ENCODE measurements at regions not wholly inside any gene's neighbourhood (a gene's known extent, or its start where the extent isn't known, plus 50 kb on each side); places are given as distances from the start of the nearest gene placed in this dataset.
A peak's percentile ranks its signal among the peaks of the same experiment; 100 is the strongest.

GRCh38 chr17:34420254-34420766 is 57.3 kb upstream of the CCL1 start:
- peak; percentile 46 to 47 for DNase-seq
- Histone ChIP-seq H3K27ac (no peak overlapping the region), H4K20me1 (ENCODE audit: insufficient read depth) (no peaks in the 10 kb centered on the region), H2AFZ (no peak overlapping the region), H3K4me3 (no peak overlapping the region), H3K79me2 (ENCODE audit: low read depth) (no peaks in the 10 kb centered on the region), H3K27me3 (ENCODE audit: insufficient read depth, low read depth) (peaks cover 36% of the 10 kb centered on the region), H3F3A (ENCODE audit: insufficient read depth, low read depth) (no peaks in the 10 kb centered on the region), H3K9me2 (ENCODE audit: insufficient read depth) (no peaks in the 10 kb centered on the region), H3K36me3 (ENCODE audit: low read depth) (no peaks in the 10 kb centered on the region), H3K4me2 (no peak overlapping the region), H3K4me1 (replicated peaks; ENCODE audit: insufficient read depth) (no peaks in the 10 kb centered on the region), H3K9me3 (ENCODE audit: insufficient read depth, low read depth) (no peaks in the 10 kb centered on the region)
- ChIA-PET CTCF (no interaction called here), POLR2A (ENCODE audit: unreplicated experiment) (no interaction called here)
- BruUV-seq (replicated peaks), result no TSS peak
- TF ChIP-seq EZH2 (IDR thresholded peaks at IDR 0.05; ENCODE audit: low read depth) (no peak), CTCF (conservative IDR thresholded peaks at IDR 0.05) (peak; percentile 92)
- intact Hi-C loops (cut with micrococcal nuclease; ENCODE audit: unreplicated experiment), result loop anchor here (2.0 to 5.0 kb wide), 2 partner anchors 577 to 698 kb away; partner anchors contain the start of gene RAD51D

DNA sequence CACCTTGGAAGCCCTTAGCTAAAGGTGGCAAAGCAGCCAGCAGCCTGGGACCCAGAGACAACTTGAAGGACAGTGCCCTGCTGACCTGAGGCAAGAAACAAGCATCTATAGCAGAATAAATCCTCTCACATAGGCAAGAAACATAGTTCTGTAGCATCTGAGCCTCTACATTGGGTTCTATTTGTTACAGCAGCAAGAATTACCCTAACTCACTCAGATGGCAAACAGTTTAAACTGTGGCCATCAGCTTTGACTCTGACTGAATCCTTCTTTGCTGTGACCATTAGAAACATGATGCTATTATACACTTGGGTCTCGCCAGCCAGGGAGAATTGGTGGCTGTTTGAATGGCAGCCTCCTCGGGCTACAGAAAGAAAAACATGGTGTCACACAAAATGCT is 53.1 kb upstream of the CCL1 start:
- CTCF ChIA-PET, result no interaction called here

DNA sequence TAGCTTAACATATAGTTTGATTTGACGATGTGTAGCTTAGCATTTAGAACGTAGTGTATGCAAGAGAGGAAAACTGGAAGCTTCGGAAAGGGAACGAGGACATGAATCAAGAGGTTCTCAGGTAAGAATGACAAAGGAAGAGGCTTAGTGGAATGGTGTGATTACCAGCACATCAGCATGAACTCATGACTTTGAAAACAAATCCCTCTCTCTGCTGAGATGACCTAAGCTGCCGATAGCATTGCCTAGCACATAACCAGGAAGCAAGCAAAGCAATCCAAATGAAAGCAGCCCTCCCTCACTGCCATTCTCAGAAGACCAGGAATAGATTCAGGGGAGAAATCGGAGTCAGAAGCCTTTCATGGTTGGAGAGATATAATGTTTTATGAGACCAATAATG is 51.3 kb upstream of the CCL1 start:
- no peak overlapping the region for H2AFZ ChIP-seq
- H3K27ac ChIP-seq, result no peak overlapping the region
- POLR2A ChIA-PET (ENCODE audit: unreplicated experiment), result no interaction called here
- no peaks in the 10 kb centered on the region for H3K9me3 ChIP-seq (ENCODE audit: insufficient read depth, low read depth)
- no peaks in the 10 kb centered on the region for H3K9me2 ChIP-seq (ENCODE audit: insufficient read depth)
- no peaks in the 10 kb centered on the region for H3K36me3 ChIP-seq (ENCODE audit: low read depth)
- H4K20me1 ChIP-seq (ENCODE audit: insufficient read depth), result no peaks in the 10 kb centered on the region
- H3K27me3 ChIP-seq (ENCODE audit: insufficient read depth, low read depth), result peaks cover 47% of the 10 kb centered on the region; the same call in 1 of the 2 replicates
- H3K79me2 ChIP-seq (ENCODE audit: low read depth), result no peaks in the 10 kb centered on the region
- intact Hi-C loops (cut with micrococcal nuclease; ENCODE audit: unreplicated experiment), result no loop called here
- no peaks in the 10 kb centered on the region for H3K4me1 ChIP-seq (replicated peaks; ENCODE audit: insufficient read depth)
- no peak for DNase-seq
- no peak overlapping the region for H3K4me2 ChIP-seq
- BruUV-seq (replicated peaks), result no TSS peak
- TF ChIP-seq CTCF (conservative IDR thresholded peaks at IDR 0.05) (no peak), EZH2 (IDR thresholded peaks at IDR 0.05; ENCODE audit: low read depth) (no peak)
- H3K4me3 ChIP-seq, result no peak overlapping the region
- no peaks in the 10 kb centered on the region for H3F3A ChIP-seq (ENCODE audit: insufficient read depth, low read depth)
- CTCF ChIA-PET, result no interaction called here

More for the DNA sequence above, 53.1 kb upstream of the CCL1 start:
- Histone ChIP-seq H3K27ac (no peak overlapping the region), H2AFZ (no peak overlapping the region), H3K4me1 (replicated peaks; ENCODE audit: insufficient read depth) (no peaks in the 10 kb centered on the region), H4K20me1 (ENCODE audit: insufficient read depth) (no peaks in the 10 kb centered on the region), H3K4me2 (no peak overlapping the region), H3F3A (ENCODE audit: insufficient read depth, low read depth) (no peaks in the 10 kb centered on the region), H3K4me3 (no peak overlapping the region), H3K9me2 (ENCODE audit: insufficient read depth) (no peaks in the 10 kb centered on the region), H3K9me3 (ENCODE audit: insufficient read depth, low read depth) (no peaks in the 10 kb centered on the region), H3K36me3 (ENCODE audit: low read depth) (no peaks in the 10 kb centered on the region), H3K79me2 (ENCODE audit: low read depth) (no peaks in the 10 kb centered on the region), H3K27me3 (ENCODE audit: insufficient read depth, low read depth) (peaks cover 39% of the 10 kb centered on the region)
- no peak for DNase-seq
- intact Hi-C loops (cut with micrococcal nuclease; ENCODE audit: unreplicated experiment), result loop anchor here (5.0 kb wide), 1 partner anchor 1121 kb away; the partner anchor contains the start of gene SLFN12L
- BruUV-seq (replicated peaks), result no TSS peak
- POLR2A ChIA-PET (ENCODE audit: unreplicated experiment), result no interaction called here
- TF ChIP-seq EZH2 (IDR thresholded peaks at IDR 0.05; ENCODE audit: low read depth), result no peak
- TF ChIP-seq CTCF (conservative IDR thresholded peaks at IDR 0.05), result no peak

Measured in PC-9 (cell line).